ENCODE measurements at regions not wholly inside any gene's neighbourhood (a gene's known extent, or its start where the extent isn't known, plus 50 kb on each side); places are given as distances from the start of the nearest gene placed in this dataset.

GRCh38 chrX:122817321-122817955, 366.6 kb upstream of the GRIA3 start:
- TF ChIP-seq FOXP2 (optimal IDR thresholded peaks at IDR 0.05; ENCODE audit: borderline replicate concordance, extremely low read depth, extremely low read length, insufficient read depth) (no peak), POLR2AphosphoS5 (IDR thresholded peaks at IDR 0.05; ENCODE audit: low read depth, low read length) (no peak), TAF1 (IDR thresholded peaks at IDR 0.05; ENCODE audit: borderline replicate concordance, insufficient read depth, low read length) (no peak), SIN3A (IDR thresholded peaks at IDR 0.05; ENCODE audit: borderline replicate concordance, insufficient read depth, low read length) (no peak)
- TF ChIP-seq, protein P1, sequence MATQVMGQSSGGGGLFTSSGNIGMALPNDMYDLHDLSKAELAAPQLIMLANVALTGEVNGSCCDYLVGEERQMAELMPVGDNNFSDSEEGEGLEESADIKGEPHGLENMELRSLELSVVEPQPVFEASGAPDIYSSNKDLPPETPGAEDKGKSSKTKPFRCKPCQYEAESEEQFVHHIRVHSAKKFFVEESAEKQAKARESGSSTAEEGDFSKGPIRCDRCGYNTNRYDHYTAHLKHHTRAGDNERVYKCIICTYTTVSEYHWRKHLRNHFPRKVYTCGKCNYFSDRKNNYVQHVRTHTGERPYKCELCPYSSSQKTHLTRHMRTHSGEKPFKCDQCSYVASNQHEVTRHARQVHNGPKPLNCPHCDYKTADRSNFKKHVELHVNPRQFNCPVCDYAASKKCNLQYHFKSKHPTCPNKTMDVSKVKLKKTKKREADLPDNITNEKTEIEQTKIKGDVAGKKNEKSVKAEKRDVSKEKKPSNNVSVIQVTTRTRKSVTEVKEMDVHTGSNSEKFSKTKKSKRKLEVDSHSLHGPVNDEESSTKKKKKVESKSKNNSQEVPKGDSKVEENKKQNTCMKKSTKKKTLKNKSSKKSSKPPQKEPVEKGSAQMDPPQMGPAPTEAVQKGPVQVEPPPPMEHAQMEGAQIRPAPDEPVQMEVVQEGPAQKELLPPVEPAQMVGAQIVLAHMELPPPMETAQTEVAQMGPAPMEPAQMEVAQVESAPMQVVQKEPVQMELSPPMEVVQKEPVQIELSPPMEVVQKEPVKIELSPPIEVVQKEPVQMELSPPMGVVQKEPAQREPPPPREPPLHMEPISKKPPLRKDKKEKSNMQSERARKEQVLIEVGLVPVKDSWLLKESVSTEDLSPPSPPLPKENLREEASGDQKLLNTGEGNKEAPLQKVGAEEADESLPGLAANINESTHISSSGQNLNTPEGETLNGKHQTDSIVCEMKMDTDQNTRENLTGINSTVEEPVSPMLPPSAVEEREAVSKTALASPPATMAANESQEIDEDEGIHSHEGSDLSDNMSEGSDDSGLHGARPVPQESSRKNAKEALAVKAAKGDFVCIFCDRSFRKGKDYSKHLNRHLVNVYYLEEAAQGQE (IDR thresholded peaks at IDR 0.05; ENCODE audit: insufficient read depth in 1 of 2, low read depth in 2 of 2, low read length in 2 of 2) = no peak

GRCh38 chrX:122818068-122818467, 366.0 kb upstream of the GRIA3 start:
- TF ChIP-seq, protein P1 (IDR thresholded peaks at IDR 0.05; ENCODE audit: insufficient read depth in 1 of 2, low read depth in 2 of 2, low read length in 2 of 2) = no peak
- TF ChIP-seq POLR2AphosphoS5 (IDR thresholded peaks at IDR 0.05; ENCODE audit: low read depth, low read length) = no peak
- TF ChIP-seq SIN3A (IDR thresholded peaks at IDR 0.05; ENCODE audit: borderline replicate concordance, insufficient read depth, low read length) = no peak
- no peak for TF ChIP-seq TAF1 (IDR thresholded peaks at IDR 0.05; ENCODE audit: borderline replicate concordance, insufficient read depth, low read length)
- no peak for TF ChIP-seq FOXP2 (optimal IDR thresholded peaks at IDR 0.05; ENCODE audit: borderline replicate concordance, extremely low read depth, extremely low read length, insufficient read depth)

DNA sequence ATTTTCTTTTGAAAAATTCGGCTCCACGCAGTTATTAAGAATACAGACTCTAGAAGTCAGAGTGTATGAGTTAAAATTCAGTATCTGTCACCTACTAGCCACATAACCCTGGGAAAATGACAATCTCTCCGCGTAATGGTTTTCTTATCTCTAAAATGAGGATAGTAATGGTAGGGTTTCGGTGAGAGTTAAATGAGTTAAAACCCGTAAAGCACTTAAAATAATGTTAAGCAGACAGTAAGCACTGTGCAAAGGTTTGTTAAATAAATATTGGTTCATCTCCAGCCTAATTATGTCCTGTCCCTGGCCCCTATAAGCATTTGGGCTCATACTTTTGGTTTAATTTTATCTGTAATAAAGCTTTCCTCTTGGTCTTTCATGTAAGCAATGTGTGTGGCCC, 350.8 kb upstream of the GRIA3 start:
- TF ChIP-seq SIN3A (IDR thresholded peaks at IDR 0.05; ENCODE audit: borderline replicate concordance, insufficient read depth, low read length) = no peak
- TF ChIP-seq POLR2AphosphoS5 (IDR thresholded peaks at IDR 0.05; ENCODE audit: low read depth, low read length) = no peak
- TF ChIP-seq, protein P1 (IDR thresholded peaks at IDR 0.05; ENCODE audit: insufficient read depth in 1 of 2, low read depth in 2 of 2, low read length in 2 of 2) = no peak
- no peak for TF ChIP-seq FOXP2 (optimal IDR thresholded peaks at IDR 0.05; ENCODE audit: borderline replicate concordance, extremely low read depth, extremely low read length, insufficient read depth)
- TF ChIP-seq TAF1 (IDR thresholded peaks at IDR 0.05; ENCODE audit: borderline replicate concordance, insufficient read depth, low read length) = no peak

DNA sequence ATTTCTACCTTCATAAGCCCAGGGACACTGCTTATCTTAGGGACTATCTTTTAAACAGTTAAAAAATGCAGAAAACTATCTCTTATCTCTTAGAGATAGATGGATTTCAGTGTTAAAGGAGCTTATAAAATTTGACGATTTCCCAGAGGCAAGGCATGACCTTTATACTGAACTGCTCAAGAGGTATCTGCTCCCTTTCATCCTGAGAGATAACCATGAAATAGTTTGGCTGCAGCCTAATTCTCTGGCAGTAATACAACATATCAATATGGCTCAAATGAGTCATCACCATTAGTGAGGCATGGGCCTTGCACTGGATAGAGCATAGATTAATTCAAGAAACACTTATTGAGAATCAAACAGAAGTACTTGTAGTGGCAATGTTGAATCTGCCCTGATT, 348.2 kb upstream of the GRIA3 start:
- TF ChIP-seq, protein P1 (IDR thresholded peaks at IDR 0.05; ENCODE audit: insufficient read depth in 1 of 2, low read depth in 2 of 2, low read length in 2 of 2) = no peak
- no peak for TF ChIP-seq SIN3A (IDR thresholded peaks at IDR 0.05; ENCODE audit: borderline replicate concordance, insufficient read depth, low read length)
- TF ChIP-seq FOXP2 (optimal IDR thresholded peaks at IDR 0.05; ENCODE audit: borderline replicate concordance, extremely low read depth, extremely low read length, insufficient read depth) = no peak
- TF ChIP-seq POLR2AphosphoS5 (IDR thresholded peaks at IDR 0.05; ENCODE audit: low read depth, low read length) = no peak
- TF ChIP-seq TAF1 (IDR thresholded peaks at IDR 0.05; ENCODE audit: borderline replicate concordance, insufficient read depth, low read length) = no peak

Measured in PFSK-1 (cell line).